H1 (cell line): ENCODE measurements at regions not wholly inside any gene's neighbourhood (a gene's known extent, or its start where the extent isn't known, plus 50 kb on each side); places are given as distances from the start of the nearest gene placed in this dataset.

Experiments
- CEBPB ChIP-seq: IDR thresholded peaks from 2 replicates; pipeline ENCODE4 v1.6.1; 2012; ENCODE audit warnings: low read depth, low read length
- CHD2 ChIP-seq: IDR thresholded peaks from 2 replicates; pipeline ENCODE4 v1.6.1; 2012; ENCODE audit warnings: low read length, improper control_type of control experiment
- EZH2 ChIP-seq: fragments of 200-600 bp; sonication (generic); IDR thresholded peaks from 2 replicates; pipeline ENCODE4 v1.7.1; 2012; ENCODE audit warnings: low read depth, mild to moderate bottlenecking, moderate library complexity, low read length, inconsistent platforms; ENCODE audit not compliant: severe bottlenecking
- POLR2A ChIP-seq, 2 experiments: IDR thresholded peaks; 1 replicate in 1 of 2; 2 replicates in 1 of 2; pipeline ENCODE4 v1.6.1; 2011; ENCODE audit warnings: low read depth in 2 of 2, low read length in 2 of 2, mild to moderate bottlenecking in 2 of 2; ENCODE audit errors: control extremely low read depth in 1 of 2
- POLR2AphosphoS5 ChIP-seq: IDR thresholded peaks from 2 replicates; pipeline ENCODE4 v1.6.1; 2011; ENCODE audit warnings: low read depth, low read length
- TF ChIP-seq, protein P1 (sequence below): IDR thresholded peaks from 2 replicates; pipeline ENCODE4 v1.6.1; 2011; ENCODE audit warnings: low read depth, mild to moderate bottlenecking, low read length; ENCODE audit not compliant: insufficient read depth
- TF ChIP-seq, protein P2 (sequence below), 3 experiments: IDR thresholded peaks; 1 replicate in 2 of 3; 2 replicates in 1 of 3; pipeline versions ENCODE4 v1.5.1 to v1.6.1; 2011; ENCODE audit warnings: low read length in 3 of 3, mild to moderate bottlenecking in 3 of 3, inconsistent platforms in 2 of 3, low read depth in 1 of 3, moderate library complexity in 1 of 3; ENCODE audit not compliant: insufficient read depth in 1 of 3; ENCODE audit errors: control extremely low read depth in 1 of 3

DNA sequence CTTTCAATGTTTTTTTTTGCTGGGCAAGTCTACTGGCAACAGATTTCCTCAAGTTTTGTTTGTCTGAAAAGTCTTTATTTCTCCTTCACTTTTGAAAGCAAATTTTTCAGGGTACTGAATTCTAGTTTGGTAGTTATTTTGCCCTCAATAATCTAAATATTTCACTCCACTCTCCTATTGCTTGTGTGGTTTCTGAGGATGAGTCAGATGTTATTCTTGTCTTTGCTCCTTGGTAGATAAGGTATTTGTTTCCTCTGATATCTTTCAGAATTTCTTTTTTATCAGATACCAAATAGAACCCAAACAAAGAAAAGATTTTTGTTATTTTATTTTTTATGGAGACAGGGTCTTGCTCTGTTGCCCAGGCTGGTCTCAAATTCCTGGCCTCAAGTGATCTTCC lies 99.2 kb upstream of the MALRD1 start:
- TF ChIP-seq, protein P1, sequence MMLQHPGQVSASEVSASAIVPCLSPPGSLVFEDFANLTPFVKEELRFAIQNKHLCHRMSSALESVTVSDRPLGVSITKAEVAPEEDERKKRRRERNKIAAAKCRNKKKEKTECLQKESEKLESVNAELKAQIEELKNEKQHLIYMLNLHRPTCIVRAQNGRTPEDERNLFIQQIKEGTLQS, result no peak
- TF ChIP-seq POLR2A (IDR thresholded peaks at IDR 0.05; ENCODE audit: control extremely low read depth in 1 of 2, low read depth in 2 of 2, low read length in 2 of 2) (no peak), EZH2 (no peak), CEBPB (no peak), CHD2 (no peak), POLR2AphosphoS5 (no peak)
- TF ChIP-seq, protein P2, sequence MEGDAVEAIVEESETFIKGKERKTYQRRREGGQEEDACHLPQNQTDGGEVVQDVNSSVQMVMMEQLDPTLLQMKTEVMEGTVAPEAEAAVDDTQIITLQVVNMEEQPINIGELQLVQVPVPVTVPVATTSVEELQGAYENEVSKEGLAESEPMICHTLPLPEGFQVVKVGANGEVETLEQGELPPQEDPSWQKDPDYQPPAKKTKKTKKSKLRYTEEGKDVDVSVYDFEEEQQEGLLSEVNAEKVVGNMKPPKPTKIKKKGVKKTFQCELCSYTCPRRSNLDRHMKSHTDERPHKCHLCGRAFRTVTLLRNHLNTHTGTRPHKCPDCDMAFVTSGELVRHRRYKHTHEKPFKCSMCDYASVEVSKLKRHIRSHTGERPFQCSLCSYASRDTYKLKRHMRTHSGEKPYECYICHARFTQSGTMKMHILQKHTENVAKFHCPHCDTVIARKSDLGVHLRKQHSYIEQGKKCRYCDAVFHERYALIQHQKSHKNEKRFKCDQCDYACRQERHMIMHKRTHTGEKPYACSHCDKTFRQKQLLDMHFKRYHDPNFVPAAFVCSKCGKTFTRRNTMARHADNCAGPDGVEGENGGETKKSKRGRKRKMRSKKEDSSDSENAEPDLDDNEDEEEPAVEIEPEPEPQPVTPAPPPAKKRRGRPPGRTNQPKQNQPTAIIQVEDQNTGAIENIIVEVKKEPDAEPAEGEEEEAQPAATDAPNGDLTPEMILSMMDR (IDR thresholded peaks at IDR 0.05; ENCODE audit: control extremely low read depth in 1 of 3, insufficient read depth in 1 of 3, low read depth in 1 of 3, low read length in 3 of 3), result no peak
